NCI-H2081 (cell line): ENCODE measurements at regions not wholly inside any gene's neighbourhood (a gene's known extent, or its start where the extent isn't known, plus 50 kb on each side); places are given as distances from the start of the nearest gene placed in this dataset.

ENCODE experiments used
- DNase-seq, 2 experiments: peaks; one replicate each; lab custom pipeline; 2025; lab: John Stamatoyannopoulos, UW

- DNase-seq, result no peak
Measured at GRCh38 chr1:164163289-164163849, 395.6 kb upstream of the PBX1 start.

DNA sequence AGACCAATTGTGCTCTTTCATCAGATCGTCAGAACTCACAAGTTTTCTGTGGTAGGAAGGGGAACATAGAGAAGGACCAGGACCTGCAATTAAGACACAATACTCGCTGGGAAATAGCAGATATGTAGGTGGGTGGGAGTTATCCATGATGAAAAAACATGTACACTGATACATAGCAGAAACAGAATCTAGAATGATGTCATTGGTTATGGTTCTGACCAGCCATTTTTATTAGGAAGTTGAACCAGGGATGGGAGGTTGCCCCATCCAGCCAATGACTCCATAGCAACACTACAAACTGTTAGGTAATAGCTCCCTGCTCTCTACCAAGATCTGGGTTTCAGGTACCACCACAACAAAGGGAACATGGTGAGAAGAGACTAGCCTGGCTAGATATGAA, 393.5 kb upstream of the PBX1 start:
- DNase-seq, result no peak

DNA sequence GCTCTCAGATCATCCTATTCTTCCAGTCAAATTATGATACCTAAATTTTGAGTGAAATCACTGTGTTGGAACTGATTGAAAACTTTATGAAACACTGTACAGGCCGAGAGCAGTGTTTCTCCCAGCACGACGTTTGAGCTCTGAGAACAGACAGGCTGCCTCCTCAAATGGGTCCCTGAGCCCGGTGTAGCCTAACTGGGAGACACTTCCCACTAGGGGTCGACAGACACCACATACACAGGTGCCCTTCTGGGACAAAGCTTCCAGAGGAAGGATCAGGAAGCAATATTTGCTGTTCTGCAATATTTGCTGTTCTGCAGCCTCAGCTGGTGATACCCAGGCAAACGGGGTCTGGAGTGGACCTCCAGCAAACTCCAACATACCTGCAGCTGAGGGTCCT, 392.5 kb upstream of the PBX1 start:
- peak; percentile 10 to 11 for DNase-seq

DNA sequence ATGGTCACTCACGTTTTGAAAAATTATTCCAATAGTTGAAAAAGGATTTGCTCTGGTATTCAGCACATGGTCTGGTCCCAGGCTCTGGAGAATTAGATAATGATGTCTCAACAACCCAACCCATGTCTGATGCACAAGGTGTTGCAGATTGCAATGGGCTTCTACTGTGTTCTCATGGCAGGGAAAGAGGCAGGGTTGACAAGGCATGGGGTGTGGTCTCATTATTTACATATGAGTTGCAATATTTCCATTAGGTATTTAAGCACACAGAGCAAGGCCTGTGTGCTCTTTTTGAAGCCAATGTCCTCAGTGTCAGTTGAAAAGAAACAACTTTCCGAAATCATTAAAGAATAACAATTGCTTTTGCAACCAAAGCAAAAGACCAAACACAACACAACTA, 381.9 kb upstream of the PBX1 start:
- DNase-seq, result no peak

GRCh38 chr1:164180824-164181223, 378.2 kb upstream of the PBX1 start:
- DNase-seq, result no peak

DNA sequence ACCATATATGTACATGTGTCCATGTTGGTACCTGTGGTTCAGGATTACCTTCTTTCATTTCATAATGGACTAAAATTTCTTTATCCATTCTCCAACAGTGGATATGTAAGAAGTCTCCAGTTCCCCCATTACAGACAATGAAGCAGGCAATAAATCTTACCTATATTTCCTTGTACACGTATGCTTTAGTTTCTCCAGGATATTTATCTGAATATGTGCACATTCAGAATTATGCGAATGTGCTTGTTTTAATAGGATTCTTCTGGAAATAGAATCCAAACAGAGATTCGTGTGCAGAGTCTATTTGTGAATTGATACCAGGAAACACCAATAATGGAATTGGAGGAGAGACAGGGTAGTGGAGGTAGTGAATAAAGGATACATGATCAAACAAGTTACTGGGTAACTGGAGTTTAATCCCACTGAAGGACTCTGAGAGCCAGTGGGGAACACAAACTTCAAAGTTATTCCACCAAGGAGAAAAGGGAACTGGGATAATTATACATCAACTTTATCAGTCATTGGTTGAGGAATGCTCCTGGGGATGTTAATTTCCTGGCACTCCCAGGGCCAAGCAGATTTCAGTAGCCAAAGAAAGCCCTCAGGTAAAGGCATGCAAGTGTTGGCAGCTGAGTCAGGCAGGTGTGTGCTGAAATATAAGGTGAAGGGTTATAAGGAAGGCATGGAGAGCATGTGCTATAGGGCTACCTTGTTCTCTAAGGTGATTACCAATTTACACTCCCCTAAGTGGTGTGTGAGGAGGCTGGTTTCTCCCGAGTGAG, 374.9 kb upstream of the PBX1 start:
- DNase-seq, result no peak

GRCh38 chr1:164186881-164187280, 372.1 kb upstream of the PBX1 start:
- no peak for DNase-seq

- no peak for DNase-seq
Measured at GRCh38 chr1:164188497-164188896, 370.5 kb upstream of the PBX1 start.

DNA sequence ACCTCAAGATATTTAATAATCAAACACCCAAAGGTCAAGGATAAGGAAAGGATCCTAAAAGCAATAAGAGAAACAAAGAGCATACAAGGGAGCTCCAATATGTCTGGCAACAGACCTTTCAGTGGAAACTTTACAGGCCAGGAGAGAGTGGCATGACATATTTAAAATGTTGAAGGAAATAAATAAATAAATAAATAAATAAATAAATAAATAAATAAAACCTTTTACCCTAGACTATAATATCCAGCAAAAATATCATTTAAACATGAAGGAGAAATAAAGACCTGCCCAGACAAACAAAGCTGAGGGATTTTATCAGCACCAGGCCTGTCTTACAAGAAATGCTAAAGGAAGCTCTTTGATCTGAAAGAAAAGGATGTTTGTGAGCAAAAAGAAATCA, 367.8 kb upstream of the PBX1 start:
- no peak for DNase-seq

DNA sequence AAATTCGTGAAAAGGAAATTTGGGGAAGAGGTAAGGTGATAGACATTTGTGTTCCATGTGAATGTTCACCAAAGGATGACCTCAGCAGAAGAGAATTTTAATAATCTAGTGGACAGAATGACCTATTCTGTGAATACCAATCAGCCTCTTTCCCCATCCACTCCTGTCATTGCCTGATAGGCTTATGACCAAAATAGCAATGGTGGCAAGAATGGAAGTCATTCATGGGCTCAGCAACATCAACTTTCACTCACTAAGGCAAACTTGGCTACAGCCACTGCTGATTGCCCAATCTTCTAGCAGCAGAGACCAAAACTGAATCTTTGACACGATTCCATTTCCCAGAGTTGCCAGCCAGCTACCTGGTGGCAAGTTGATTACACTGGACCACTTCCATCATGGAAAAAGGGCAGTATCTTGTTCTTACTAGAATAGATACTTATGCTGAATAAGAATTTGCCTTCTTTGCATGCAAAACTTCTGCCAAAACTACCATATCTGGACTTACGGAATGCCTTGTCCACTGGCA, 348.7 kb upstream of the PBX1 start:
- no peak for DNase-seq

GRCh38 chr1:164223378-164223777, 335.6 kb upstream of the PBX1 start:
- DNase-seq, result no peak

- DNase-seq, result no peak
Measured at GRCh38 chr1:164225011-164225410, 334.0 kb upstream of the PBX1 start.

GRCh38 chr1:164226977-164227376, 332.0 kb upstream of the PBX1 start:
- DNase-seq, result no peak

DNA sequence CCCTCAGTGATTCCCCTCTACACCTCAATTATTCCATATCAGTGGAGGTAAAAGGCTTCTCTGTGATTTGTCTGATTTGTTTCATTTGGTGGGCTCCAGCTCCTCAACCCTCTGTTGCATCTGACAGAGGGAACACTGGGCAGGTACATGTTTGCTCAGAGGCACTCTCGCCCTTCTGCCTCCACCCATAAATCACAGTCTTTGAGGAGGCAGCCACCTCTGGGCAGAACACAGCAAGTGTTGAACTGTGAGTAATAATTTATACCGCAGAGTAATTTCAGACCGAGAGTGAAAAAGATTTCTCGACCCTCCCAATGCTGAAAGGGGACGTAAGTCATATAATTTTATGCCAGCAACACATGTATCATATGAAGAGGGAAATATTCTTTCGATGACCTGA, 330.1 kb upstream of the PBX1 start:
- no peak for DNase-seq

GRCh38 chr1:164233149-164233548, 325.8 kb upstream of the PBX1 start:
- no peak for DNase-seq

- no peak for DNase-seq
Measured at GRCh38 chr1:164240081-164240480, 318.9 kb upstream of the PBX1 start.

- no peak for DNase-seq
Measured at GRCh38 chr1:164250365-164250764, 308.6 kb upstream of the PBX1 start.

DNA sequence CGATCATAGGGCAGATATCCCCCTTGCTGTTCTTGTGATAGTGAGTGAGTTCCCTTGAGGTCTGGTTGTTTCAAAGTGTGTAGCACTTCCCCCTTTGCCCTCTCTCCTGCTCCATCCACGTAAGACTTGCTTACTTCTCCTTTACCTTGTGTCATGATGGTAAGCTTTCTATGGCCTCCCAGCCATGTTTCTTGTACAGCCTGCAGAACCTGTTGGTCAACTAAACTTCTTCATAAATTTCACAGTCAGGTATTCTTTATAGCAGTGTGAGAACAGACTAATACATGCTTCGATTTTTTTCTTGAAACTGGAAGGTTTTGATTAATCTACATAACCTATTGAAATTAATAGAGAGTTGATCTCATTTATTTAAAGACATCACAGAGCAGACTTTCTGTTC, 302.5 kb upstream of the PBX1 start:
- DNase-seq, result no peak

DNA sequence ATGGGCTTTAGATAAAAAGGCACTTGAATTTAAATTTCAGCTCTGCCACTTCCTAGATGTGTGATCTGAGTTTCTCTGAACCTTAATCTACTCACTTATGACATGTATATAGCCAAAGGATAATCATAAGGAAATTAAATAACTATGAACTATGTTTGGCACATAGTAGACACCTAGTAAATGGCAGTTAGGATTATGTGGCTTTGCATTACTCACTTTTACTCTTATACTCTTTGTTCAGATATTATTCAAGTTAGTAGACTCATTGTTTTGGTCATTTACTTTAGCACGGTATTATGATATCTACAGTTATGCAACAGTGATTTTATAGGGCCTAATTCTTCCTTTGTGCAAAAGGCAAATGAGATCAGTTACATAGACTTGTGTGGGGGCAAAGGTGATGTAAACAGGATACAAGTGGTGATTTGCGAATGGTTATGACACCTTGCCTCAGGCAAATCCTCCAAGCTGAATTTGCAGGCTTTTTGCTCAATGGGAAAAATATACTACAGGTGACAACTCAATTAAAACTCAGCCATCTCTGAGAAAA, 297.2 kb upstream of the PBX1 start:
- DNase-seq, result peak in 1 of 2 experiments; percentile 40

DNA sequence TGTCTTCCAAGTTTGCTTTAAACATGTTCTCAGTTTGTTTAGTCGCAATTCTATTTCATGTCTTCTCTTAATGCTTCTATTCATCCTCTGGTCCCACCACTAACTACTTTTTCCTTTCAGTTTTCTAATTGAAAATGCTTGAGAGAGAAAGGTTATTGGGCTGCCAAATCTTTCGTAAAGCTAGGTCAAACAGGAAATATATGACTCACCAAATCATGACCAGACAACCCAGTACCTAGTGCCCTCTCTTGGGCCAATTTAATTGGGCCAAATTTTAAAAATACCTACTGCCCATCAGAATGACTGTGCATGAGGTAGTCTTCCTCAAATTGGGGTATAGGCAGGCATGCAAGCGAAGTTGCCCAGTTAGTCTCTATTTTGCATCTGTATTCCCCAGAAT, 295.4 kb upstream of the PBX1 start:
- DNase-seq, result no peak

DNA sequence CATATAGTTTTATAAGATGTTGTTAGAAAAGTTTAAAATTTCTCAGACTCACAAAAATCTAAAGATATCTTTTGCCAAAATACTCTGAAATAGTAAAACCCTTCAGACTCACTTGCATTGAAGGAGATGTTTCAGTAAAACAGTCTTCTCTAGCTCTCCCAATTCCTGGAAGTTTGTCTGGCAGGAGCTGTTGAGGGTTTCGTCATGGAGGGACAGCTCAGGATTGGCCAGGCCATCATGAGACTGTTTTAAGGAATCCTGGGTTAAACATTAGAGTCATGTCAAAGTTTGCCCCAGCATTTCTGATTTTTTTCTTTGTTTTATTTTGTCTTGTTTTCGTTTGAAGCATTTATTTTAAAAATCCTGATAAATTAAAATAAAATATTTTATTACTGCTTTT, 293.8 kb upstream of the PBX1 start:
- no peak for DNase-seq

DNA sequence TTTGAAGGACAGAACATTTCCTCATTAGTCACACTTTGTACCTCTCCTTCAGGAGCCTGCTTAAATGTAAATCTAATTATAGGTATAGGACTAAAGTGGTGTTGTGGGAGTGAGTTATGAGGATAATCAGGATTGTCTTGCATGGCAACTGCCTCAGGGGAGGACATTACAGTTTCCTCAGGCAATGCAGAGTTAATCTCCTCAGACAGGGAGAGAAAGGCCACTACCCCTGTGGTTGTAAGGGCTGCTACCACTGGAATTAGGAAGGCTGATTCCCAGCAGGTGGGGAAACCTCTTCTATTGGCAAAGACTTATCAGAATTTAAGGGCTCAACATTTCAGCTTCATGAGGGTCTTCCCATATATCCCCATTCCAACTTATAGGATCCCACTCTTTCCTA, 286.8 kb upstream of the PBX1 start:
- peak in 1 of 2 experiments; percentile 14 for DNase-seq

GRCh38 chr1:164296172-164296571, 262.8 kb upstream of the PBX1 start:
- no peak for DNase-seq
